Thyroid gland (tissue), 4 donors: ENCODE measurements at regions not wholly inside any gene's neighbourhood (a gene's known extent, or its start where the extent isn't known, plus 50 kb on each side); places are given as distances from the start of the nearest gene placed in this dataset.

ENCODE experiments used
- POLR2A ChIP-seq, 2 donors: fragments of 450-650 bp; IDR thresholded peaks; one replicate each; pipeline ENCODE4 v1.6.1; 2017; ENCODE audit warnings: antibody characterized with exemption in 2 of 2, mild to moderate bottlenecking in 2 of 2, moderate library complexity in 1 of 2
- TF ChIP-seq, protein P1 (sequence below), 6 experiments: fragments of 200-600 bp in 3 of 6; fragments of 450-650 bp in 3 of 6; sonication (generic) in 3 of 6; IDR thresholded peaks; one replicate each; pipeline ENCODE4 v1.5.1; 2016 to 2019; ENCODE audit warnings: antibody characterized with exemption in 6 of 6, mild to moderate bottlenecking in 2 of 6, inconsistent platforms in 1 of 6, moderate library complexity in 1 of 6

GRCh38 chr18:34549367-34549766, 160.7 kb upstream of the DTNA start:
- no peak for TF ChIP-seq POLR2A (IDR thresholded peaks at IDR 0.05)
- TF ChIP-seq, protein P1, sequence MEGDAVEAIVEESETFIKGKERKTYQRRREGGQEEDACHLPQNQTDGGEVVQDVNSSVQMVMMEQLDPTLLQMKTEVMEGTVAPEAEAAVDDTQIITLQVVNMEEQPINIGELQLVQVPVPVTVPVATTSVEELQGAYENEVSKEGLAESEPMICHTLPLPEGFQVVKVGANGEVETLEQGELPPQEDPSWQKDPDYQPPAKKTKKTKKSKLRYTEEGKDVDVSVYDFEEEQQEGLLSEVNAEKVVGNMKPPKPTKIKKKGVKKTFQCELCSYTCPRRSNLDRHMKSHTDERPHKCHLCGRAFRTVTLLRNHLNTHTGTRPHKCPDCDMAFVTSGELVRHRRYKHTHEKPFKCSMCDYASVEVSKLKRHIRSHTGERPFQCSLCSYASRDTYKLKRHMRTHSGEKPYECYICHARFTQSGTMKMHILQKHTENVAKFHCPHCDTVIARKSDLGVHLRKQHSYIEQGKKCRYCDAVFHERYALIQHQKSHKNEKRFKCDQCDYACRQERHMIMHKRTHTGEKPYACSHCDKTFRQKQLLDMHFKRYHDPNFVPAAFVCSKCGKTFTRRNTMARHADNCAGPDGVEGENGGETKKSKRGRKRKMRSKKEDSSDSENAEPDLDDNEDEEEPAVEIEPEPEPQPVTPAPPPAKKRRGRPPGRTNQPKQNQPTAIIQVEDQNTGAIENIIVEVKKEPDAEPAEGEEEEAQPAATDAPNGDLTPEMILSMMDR (IDR thresholded peaks at IDR 0.05) = no peak
